HepG2 (cell line): ENCODE measurements at regions not wholly inside any gene's neighbourhood (a gene's known extent, or its start where the extent isn't known, plus 50 kb on each side); places are given as distances from the start of the nearest gene placed in this dataset.

Experiments
- ARID4A ChIP-seq: sonication (generic); formaldehyde crosslinking; IDR thresholded peaks from 2 replicates; pipeline ENCODE4 v1.5.0; 2020; ENCODE audit warnings: mild to moderate bottlenecking, missing genetic modification reagents, borderline replicate concordance
- ATM ChIP-seq: fragments of 450-650 bp; IDR thresholded peaks from 2 replicates; pipeline ENCODE4 v1.7.1; 2017; ENCODE audit warnings: mild to moderate bottlenecking, borderline replicate concordance
- HBP1 ChIP-seq: IDR thresholded peaks from 2 replicates; pipeline ENCODE4 v1.6.1; 2016; ENCODE audit warnings: low read depth, control low read depth
- HNF1B ChIP-seq: sonication (generic); formaldehyde crosslinking; IDR thresholded peaks from 2 replicates; pipeline ENCODE4 v1.5.1; 2020; ENCODE audit warnings: mild to moderate bottlenecking, moderate library complexity, missing genetic modification reagents
- MAX ChIP-seq: IDR thresholded peaks from 2 replicates; pipeline ENCODE4 v1.6.1; 2012; ENCODE audit warnings: inconsistent platforms
- NRL ChIP-seq: sonication (generic); formaldehyde crosslinking; IDR thresholded peaks from 2 replicates; pipeline ENCODE4 v1.5.0; 2020; ENCODE audit warnings: missing genetic modification reagents, mild to moderate bottlenecking, moderate library complexity, borderline replicate concordance
- RFX3 ChIP-seq: IDR thresholded peaks from 2 replicates; pipeline ENCODE4 v1.6.1; 2016; ENCODE audit warnings: missing biosample characterization, missing genetic modification reagents
- ZBTB40 ChIP-seq, 2 experiments: fragments of 450-650 bp in 1 of 2; sonication (generic) in 1 of 2; formaldehyde crosslinking in 1 of 2; IDR thresholded peaks; 2 replicates each; pipeline versions ENCODE4 v1.6.1 to v1.8.0; 2016 to 2022; ENCODE audit warnings: antibody characterized with exemption in 1 of 2, mild to moderate bottlenecking in 1 of 2, missing genetic modification reagents in 1 of 2
- ZNF10 ChIP-seq: sonication (generic); formaldehyde crosslinking; IDR thresholded peaks from 2 replicates; pipeline ENCODE4 v1.4.0; 2020; ENCODE audit warnings: mild to moderate bottlenecking, low read depth, missing genetic modification reagents, borderline replicate concordance
- ZNF709 ChIP-seq: sonication (generic); formaldehyde crosslinking; IDR thresholded peaks from 2 replicates; pipeline ENCODE4 v1.5.0; 2020; ENCODE audit warnings: mild to moderate bottlenecking, missing genetic modification reagents
- ZNF720 ChIP-seq: sonication (generic); formaldehyde crosslinking; IDR thresholded peaks from 2 replicates; pipeline ENCODE4 v1.4.0; 2020; ENCODE audit warnings: missing genetic modification reagents
- ZNF737 ChIP-seq: sonication (generic); formaldehyde crosslinking; IDR thresholded peaks from 2 replicates; pipeline ENCODE4 v1.5.0; 2020; ENCODE audit warnings: missing genetic modification reagents, mild to moderate bottlenecking, borderline replicate concordance

GRCh38 chr2:64228126-64228678 lies 84.0 kb upstream of the PELI1 start (continued):
- no peak for TF ChIP-seq ZBTB40 (IDR thresholded peaks at IDR 0.05)
- TF ChIP-seq ZBTB40 (CRISPR knock-in tag; IDR thresholded peaks at IDR 0.05) = no peak
- no peak for TF ChIP-seq HBP1 (CRISPR knock-in tag)
- TF ChIP-seq ATM = no peak
- no peak for TF ChIP-seq RFX3 (CRISPR knock-in tag)
- peak; percentile 63; the same call in 1 of the 2 replicates for TF ChIP-seq ZNF709
- TF ChIP-seq MAX = peak; percentile 50; the same call in 1 of the 2 replicates
- no peak for TF ChIP-seq HNF1B (CRISPR knock-in tag)
- TF ChIP-seq ZNF737 (CRISPR knock-in tag) = no peak
- TF ChIP-seq NRL (CRISPR knock-in tag) = no peak
- TF ChIP-seq ARID4A = peak; percentile 33; the same call in 1 of the 2 replicates
- no peak for TF ChIP-seq ZNF720
- no peak for TF ChIP-seq ZNF10 (CRISPR knock-in tag)
